Caco-2 (cell line): ENCODE measurements at regions not wholly inside any gene's neighbourhood (a gene's known extent, or its start where the extent isn't known, plus 50 kb on each side); places are given as distances from the start of the nearest gene placed in this dataset.

Source experiments
- BruUV-seq: library from RNA; stranded (reverse); fragments of 400-500 nt; replicated peaks from 2 replicates; lab custom pipeline; 2021; lab: Mats Ljungman, UMichigan
- CTCF ChIA-PET: fragments of 300-600 bp; sonication (Branson Sonifier 250); formaldehyde crosslinking; loops from one replicate; lab custom pipeline; 2022; ENCODE audit warnings: antibody characterized with exemption; lab: Charles Lee
- POLR2A ChIA-PET: fragments of 300-600 bp; sonication (Branson Sonifier 250); formaldehyde crosslinking; loops from one replicate; lab custom pipeline; 2022; ENCODE audit warnings: antibody characterized with exemption; lab: Charles Lee
- DNase-seq, 2 experiments: peaks; one replicate each; pipeline versions ENCODE4 v3.0.0 to v3.0.0-alpha.2; 2020 to 2022
- H3K27me3 ChIP-seq: replicated peaks from 2 replicates; pipeline ENCODE4 v1.6.0; 2011; ENCODE audit warnings: low read length; ENCODE audit not compliant: control insufficient read depth, insufficient read depth
- H3K36me3 ChIP-seq: 2 replicates; pipeline ENCODE4 v1.5.1; 2011; ENCODE audit warnings: low read length; ENCODE audit not compliant: control insufficient read depth, insufficient read depth
- H3K4me1 ChIP-seq: fragments of 250-450 bp; sonication (Bioruptor Pico); 2 replicates; pipeline ENCODE4 v1.5.1; 2020; ENCODE audit warnings: mild to moderate bottlenecking
- H3K4me3 ChIP-seq: 2 replicates; pipeline ENCODE4 v1.5.1; 2011; ENCODE audit warnings: low read depth, mild to moderate bottlenecking, control low read depth, low read length
- H3K9me3 ChIP-seq: fragments of 250-450 bp; sonication (Bioruptor Pico); 2 replicates; pipeline ENCODE4 v1.5.1; 2020; ENCODE audit warnings: mild to moderate bottlenecking, moderate library complexity
- H3K27ac Mint-ChIP-seq: one replicate; pipeline ENCODE4 v1.8.0; 2022; ENCODE audit warnings: mixed read lengths; ENCODE audit not compliant: unreplicated experiment
- H3K27me3 Mint-ChIP-seq: one replicate; pipeline ENCODE4 v1.8.0; 2022; ENCODE audit warnings: mixed read lengths; ENCODE audit not compliant: insufficient read depth, unreplicated experiment
- H3K36me3 Mint-ChIP-seq: one replicate; pipeline ENCODE4 v1.8.0; 2022; ENCODE audit warnings: mild to moderate bottlenecking, mixed read lengths; ENCODE audit not compliant: insufficient read depth, unreplicated experiment
- H3K4me1 Mint-ChIP-seq: one replicate; pipeline ENCODE4 v1.8.0; 2022; ENCODE audit warnings: low read depth, mixed read lengths; ENCODE audit not compliant: unreplicated experiment
- H3K4me3 Mint-ChIP-seq: one replicate; pipeline ENCODE4 v1.8.0; 2022; ENCODE audit warnings: mild to moderate bottlenecking, moderate library complexity, mixed read lengths; ENCODE audit not compliant: unreplicated experiment
- H3K9me3 Mint-ChIP-seq: one replicate; pipeline ENCODE4 v1.8.0; 2022; ENCODE audit warnings: mixed read lengths; ENCODE audit not compliant: unreplicated experiment
- intact Hi-C: fragments of 100-400 bp; cut with micrococcal nuclease; formaldehyde crosslinking; loops from one replicate; pipeline ENCODE4 v1.10.0; 2022; ENCODE audit not compliant: unreplicated experiment
- TF ChIP-seq, protein P1 (sequence below), 2 experiments: fragments of 200-600 bp in 1 of 2; IDR thresholded peaks; 1 replicate in 1 of 2; 2 replicates in 1 of 2; pipeline versions ENCODE4 v1.5.1 to v1.8.0; 2011 to 2022; ENCODE audit warnings: antibody characterized with exemption in 1 of 2, control low read depth in 1 of 2, inconsistent platforms in 1 of 2, low read depth in 1 of 2, low read length in 1 of 2, mild to moderate bottlenecking in 1 of 2, moderate library complexity in 1 of 2; ENCODE audit not compliant: insufficient read depth in 1 of 2, severe bottlenecking in 1 of 2, unreplicated experiment in 1 of 2

DNA sequence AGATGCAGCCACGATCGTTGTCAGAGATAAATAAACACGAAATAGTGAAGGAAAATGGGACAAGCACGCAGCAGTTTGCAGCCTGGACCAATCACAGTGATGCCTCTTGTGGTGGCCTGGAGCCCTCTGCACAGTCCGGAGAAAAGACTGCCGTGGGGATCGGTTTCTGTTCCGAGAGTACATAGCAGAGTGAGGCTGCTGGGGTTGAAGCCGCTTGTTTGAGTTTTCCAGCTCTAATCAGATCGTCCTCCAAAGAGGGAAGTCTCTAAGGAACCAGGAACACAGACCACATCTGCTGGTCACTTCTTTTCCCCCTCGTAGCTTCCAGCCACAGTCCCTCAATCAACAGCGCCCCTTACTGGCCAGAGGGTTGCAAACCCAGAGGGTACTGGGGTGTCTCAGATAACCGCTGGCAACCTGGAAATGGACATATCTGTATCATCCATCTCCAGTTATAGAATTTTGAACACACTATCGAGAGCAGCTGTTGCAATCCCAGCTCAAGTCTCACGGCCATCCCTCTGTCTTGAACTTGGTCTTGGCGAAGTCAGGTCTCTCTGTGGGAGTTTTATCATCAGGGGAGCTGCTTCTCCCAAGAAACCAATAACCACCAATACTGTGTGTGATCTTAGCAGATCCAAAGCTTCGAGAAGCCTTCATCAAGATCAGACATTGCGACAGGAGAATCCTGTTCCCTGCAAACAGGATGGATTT, 57.4 kb downstream of the OLIG1 start:
- ChIA-PET CTCF (interaction anchor here (0.5 to 1.4 kb wide), 4 partner anchors 35 to 301 kb away, joined by 3 to 12 read pairs (median 8); no protein-coding TSS in a partner anchor), POLR2A (no interaction called here)
- intact Hi-C loops = loop anchor here (1.0 to 5.0 kb wide), 2 partner anchors 133 to 185 kb away; no protein-coding TSS in a partner anchor
- no peak overlapping the region for H3K4me3 Mint-ChIP-seq
- no peaks in the 10 kb centered on the region for H3K9me3 ChIP-seq
- TF ChIP-seq, protein P1, sequence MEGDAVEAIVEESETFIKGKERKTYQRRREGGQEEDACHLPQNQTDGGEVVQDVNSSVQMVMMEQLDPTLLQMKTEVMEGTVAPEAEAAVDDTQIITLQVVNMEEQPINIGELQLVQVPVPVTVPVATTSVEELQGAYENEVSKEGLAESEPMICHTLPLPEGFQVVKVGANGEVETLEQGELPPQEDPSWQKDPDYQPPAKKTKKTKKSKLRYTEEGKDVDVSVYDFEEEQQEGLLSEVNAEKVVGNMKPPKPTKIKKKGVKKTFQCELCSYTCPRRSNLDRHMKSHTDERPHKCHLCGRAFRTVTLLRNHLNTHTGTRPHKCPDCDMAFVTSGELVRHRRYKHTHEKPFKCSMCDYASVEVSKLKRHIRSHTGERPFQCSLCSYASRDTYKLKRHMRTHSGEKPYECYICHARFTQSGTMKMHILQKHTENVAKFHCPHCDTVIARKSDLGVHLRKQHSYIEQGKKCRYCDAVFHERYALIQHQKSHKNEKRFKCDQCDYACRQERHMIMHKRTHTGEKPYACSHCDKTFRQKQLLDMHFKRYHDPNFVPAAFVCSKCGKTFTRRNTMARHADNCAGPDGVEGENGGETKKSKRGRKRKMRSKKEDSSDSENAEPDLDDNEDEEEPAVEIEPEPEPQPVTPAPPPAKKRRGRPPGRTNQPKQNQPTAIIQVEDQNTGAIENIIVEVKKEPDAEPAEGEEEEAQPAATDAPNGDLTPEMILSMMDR (IDR thresholded peaks at IDR 0.05; ENCODE audit: insufficient read depth in 1 of 2, low read depth in 1 of 2, low read length in 1 of 2, severe bottlenecking in 1 of 2, unreplicated experiment in 1 of 2) = peak; percentile 52 to 77
- H3K4me1 ChIP-seq = peaks cover 10% of the 10 kb centered on the region; the same call in 1 of the 2 replicates
- H3K4me1 Mint-ChIP-seq = peaks cover 10% of the 10 kb centered on the region
- H3K27me3 Mint-ChIP-seq = peaks cover 16% of the 10 kb centered on the region
- H3K36me3 ChIP-seq = no peaks in the 10 kb centered on the region
- DNase-seq = peak; percentile 56 to 69
- H3K27ac Mint-ChIP-seq = no peak overlapping the region
- H3K9me3 Mint-ChIP-seq = no peaks in the 10 kb centered on the region
- H3K36me3 Mint-ChIP-seq = no peaks in the 10 kb centered on the region
- no peaks in the 10 kb centered on the region; the same call in 1 of the 2 replicates for H3K27me3 ChIP-seq
- no peak overlapping the region for H3K4me3 ChIP-seq
- no TSS peak for BruUV-seq

DNA sequence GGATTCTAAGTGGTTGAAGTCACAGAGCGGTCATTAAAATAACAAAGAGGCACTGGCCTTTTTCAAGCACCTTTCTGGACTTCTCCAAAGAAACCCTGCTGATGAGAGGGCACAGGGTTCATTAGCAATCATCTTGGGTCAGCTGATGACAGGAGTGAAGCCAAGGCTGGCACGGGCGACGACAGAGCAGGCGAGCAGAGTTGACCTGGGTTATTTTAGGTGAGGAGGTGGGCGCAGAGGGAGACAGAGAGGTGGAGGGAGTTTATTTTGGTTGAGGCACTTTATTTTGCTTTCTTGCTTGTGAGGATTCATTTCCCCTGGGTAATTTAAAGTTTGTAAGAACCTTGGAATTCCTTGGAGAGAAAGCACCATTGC, 57.9 kb downstream of the OLIG1 start:
- Mint-ChIP-seq H3K9me3 (no peaks in the 10 kb centered on the region), H3K36me3 (no peaks in the 10 kb centered on the region), H3K4me3 (no peak overlapping the region), H3K4me1 (peaks cover 10% of the 10 kb centered on the region), H3K27ac (no peak overlapping the region), H3K27me3 (peaks cover 16% of the 10 kb centered on the region)
- H3K4me1 ChIP-seq = peaks cover 10% of the 10 kb centered on the region; the same call in 1 of the 2 replicates
- CTCF ChIA-PET = interaction anchor here (0.5 to 1.4 kb wide), 4 partner anchors 36 to 302 kb away, joined by 3 to 12 read pairs (median 8); no protein-coding TSS in a partner anchor
- no TSS peak for BruUV-seq
- POLR2A ChIA-PET = no interaction called here
- H3K36me3 ChIP-seq = no peaks in the 10 kb centered on the region
- intact Hi-C loops = loop anchor here (1.0 to 5.0 kb wide), 2 partner anchors 134 to 186 kb away; no protein-coding TSS in a partner anchor
- H3K9me3 ChIP-seq = no peaks in the 10 kb centered on the region
- no peak for DNase-seq
- H3K4me3 ChIP-seq = no peak overlapping the region
- no peaks in the 10 kb centered on the region; the same call in 1 of the 2 replicates for H3K27me3 ChIP-seq
- TF ChIP-seq, protein P1 (IDR thresholded peaks at IDR 0.05; ENCODE audit: insufficient read depth in 1 of 2, low read depth in 1 of 2, low read length in 1 of 2, severe bottlenecking in 1 of 2, unreplicated experiment in 1 of 2) = no peak

DNA sequence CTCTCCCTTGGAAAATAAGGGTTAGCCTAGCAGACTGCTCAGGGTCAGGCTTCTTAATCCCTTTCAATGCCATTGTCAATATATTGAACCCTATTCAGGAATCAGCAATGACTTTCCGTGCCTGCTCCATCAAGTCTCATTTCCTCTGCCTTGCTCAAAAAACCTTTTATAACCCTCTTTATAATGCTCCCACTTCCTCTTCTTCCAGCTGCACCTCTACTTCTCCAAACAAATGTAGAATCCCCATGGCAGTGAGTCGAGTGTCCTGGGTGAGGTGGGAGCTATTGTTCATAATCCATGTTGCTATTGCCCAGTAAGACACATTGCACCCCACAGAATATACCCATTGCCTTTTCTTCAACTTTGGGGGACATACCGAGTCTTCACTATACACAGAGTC, 58.6 kb downstream of the OLIG1 start:
- Mint-ChIP-seq H3K4me1 (peaks cover 10% of the 10 kb centered on the region), H3K4me3 (no peak overlapping the region), H3K27ac (no peak overlapping the region), H3K27me3 (peaks cover 16% of the 10 kb centered on the region), H3K36me3 (no peaks in the 10 kb centered on the region), H3K9me3 (no peaks in the 10 kb centered on the region)
- no peak overlapping the region for H3K4me3 ChIP-seq
- intact Hi-C loops = loop anchor here (5.0 kb wide), 1 partner anchor 186 kb away; no protein-coding TSS in a partner anchor
- TF ChIP-seq, protein P1 (IDR thresholded peaks at IDR 0.05; ENCODE audit: insufficient read depth in 1 of 2, low read depth in 1 of 2, low read length in 1 of 2, severe bottlenecking in 1 of 2, unreplicated experiment in 1 of 2) = no peak
- H3K27me3 ChIP-seq = no peaks in the 10 kb centered on the region; the same call in 1 of the 2 replicates
- no peaks in the 10 kb centered on the region for H3K36me3 ChIP-seq
- DNase-seq = no peak
- CTCF ChIA-PET = no interaction called here
- BruUV-seq = no TSS peak
- no peaks in the 10 kb centered on the region for H3K9me3 ChIP-seq
- H3K4me1 ChIP-seq = peaks cover 10% of the 10 kb centered on the region; the same call in 1 of the 2 replicates
- POLR2A ChIA-PET = no interaction called here
